ENCODE measurements at regions not wholly inside any gene's neighbourhood (a gene's known extent, or its start where the extent isn't known, plus 50 kb on each side); places are given as distances from the start of the nearest gene placed in this dataset.

- Mint-ChIP-seq H3K9me3 (peaks cover 9% of the 10 kb centered on the region), H3K4me1 (no peaks in the 10 kb centered on the region), H3K4me3 (no peak overlapping the region), H3K36me3 (no peaks in the 10 kb centered on the region), H3K27ac (no peak overlapping the region), H3K27me3 (peaks cover 4% of the 10 kb centered on the region)
- DNase-seq: no peak
Observed at GRCh38 chr2:67642046-67642382, 244.9 kb downstream of the ETAA1 start.

GRCh38 chr2:67642961-67643360, 245.8 kb downstream of the ETAA1 start:
- Mint-ChIP-seq H3K9me3 (peaks cover 8% of the 10 kb centered on the region), H3K27ac (no peak overlapping the region), H3K4me1 (no peaks in the 10 kb centered on the region), H3K27me3 (peaks cover under 1% of the 10 kb centered on the region), H3K36me3 (no peaks in the 10 kb centered on the region), H3K4me3 (no peak overlapping the region)
- no peak for DNase-seq

- DNase-seq: no peak
- Mint-ChIP-seq H3K27me3 (no peaks in the 10 kb centered on the region), H3K27ac (no peak overlapping the region), H3K4me1 (no peaks in the 10 kb centered on the region), H3K9me3 (peaks cover 8% of the 10 kb centered on the region), H3K4me3 (no peak overlapping the region), H3K36me3 (no peaks in the 10 kb centered on the region)
Observed at GRCh38 chr2:67645280-67646138, 248.4 kb downstream of the ETAA1 start.

- H3K9me3 Mint-ChIP-seq: peaks cover 8% of the 10 kb centered on the region
- DNase-seq: no peak
- H3K4me3 Mint-ChIP-seq: no peak overlapping the region
- H3K27me3 Mint-ChIP-seq: peaks cover 3% of the 10 kb centered on the region
- no peaks in the 10 kb centered on the region for H3K4me1 Mint-ChIP-seq
- H3K27ac Mint-ChIP-seq: no peak overlapping the region
- no peaks in the 10 kb centered on the region for H3K36me3 Mint-ChIP-seq
Observed at GRCh38 chr2:67646714-67647333, 249.7 kb downstream of the ETAA1 start.

- Mint-ChIP-seq H3K4me1 (no peaks in the 10 kb centered on the region), H3K9me3 (peaks cover 8% of the 10 kb centered on the region), H3K36me3 (no peaks in the 10 kb centered on the region), H3K27me3 (peaks cover 3% of the 10 kb centered on the region), H3K27ac (no peak overlapping the region), H3K4me3 (no peak overlapping the region)
- no peak for DNase-seq
Observed at GRCh38 chr2:67649331-67650261, 252.5 kb downstream of the ETAA1 start.

GRCh38 chr2:67650291-67651133, 253.4 kb downstream of the ETAA1 start:
- Mint-ChIP-seq H3K4me1 (no peaks in the 10 kb centered on the region), H3K36me3 (no peaks in the 10 kb centered on the region), H3K9me3 (peaks cover 8% of the 10 kb centered on the region), H3K27ac (no peak overlapping the region), H3K4me3 (no peak overlapping the region), H3K27me3 (peaks cover 3% of the 10 kb centered on the region)
- DNase-seq: peak; percentile 10

GRCh38 chr2:67651565-67651964, 254.4 kb downstream of the ETAA1 start:
- Mint-ChIP-seq H3K4me3 (no peak overlapping the region), H3K9me3 (peaks cover 2% of the 10 kb centered on the region), H3K27ac (no peak overlapping the region), H3K4me1 (no peaks in the 10 kb centered on the region), H3K27me3 (peaks cover 3% of the 10 kb centered on the region), H3K36me3 (no peaks in the 10 kb centered on the region)
- DNase-seq: no peak

- no peak for DNase-seq
- peaks cover 3% of the 10 kb centered on the region for H3K27me3 Mint-ChIP-seq
- no peaks in the 10 kb centered on the region for H3K9me3 Mint-ChIP-seq
- H3K36me3 Mint-ChIP-seq: no peaks in the 10 kb centered on the region
- no peak overlapping the region for H3K27ac Mint-ChIP-seq
- H3K4me3 Mint-ChIP-seq: no peak overlapping the region
- H3K4me1 Mint-ChIP-seq: no peaks in the 10 kb centered on the region
Observed at GRCh38 chr2:67652679-67653078, 255.5 kb downstream of the ETAA1 start.

- no peaks in the 10 kb centered on the region for H3K27me3 Mint-ChIP-seq
- H3K4me1 Mint-ChIP-seq: no peaks in the 10 kb centered on the region
- no peak for DNase-seq
- no peaks in the 10 kb centered on the region for H3K36me3 Mint-ChIP-seq
- H3K4me3 Mint-ChIP-seq: no peak overlapping the region
- H3K9me3 Mint-ChIP-seq: no peaks in the 10 kb centered on the region
- no peak overlapping the region for H3K27ac Mint-ChIP-seq
Observed at GRCh38 chr2:67656875-67657274, 259.7 kb downstream of the ETAA1 start.

GRCh38 chr2:67658820-67659219, 261.7 kb downstream of the ETAA1 start:
- H3K4me3 Mint-ChIP-seq: no peak overlapping the region
- no peaks in the 10 kb centered on the region for H3K36me3 Mint-ChIP-seq
- no peak overlapping the region for H3K27ac Mint-ChIP-seq
- no peaks in the 10 kb centered on the region for H3K27me3 Mint-ChIP-seq
- no peaks in the 10 kb centered on the region for H3K9me3 Mint-ChIP-seq
- H3K4me1 Mint-ChIP-seq: no peaks in the 10 kb centered on the region
- no peak for DNase-seq

GRCh38 chr2:67660015-67660602, 263.0 kb downstream of the ETAA1 start:
- no peak overlapping the region for H3K27ac Mint-ChIP-seq
- no peaks in the 10 kb centered on the region for H3K27me3 Mint-ChIP-seq

GRCh38 chr2:67660871-67661270, 263.7 kb downstream of the ETAA1 start:
- no peaks in the 10 kb centered on the region for H3K27me3 Mint-ChIP-seq
- H3K4me3 Mint-ChIP-seq: no peak overlapping the region
- H3K4me1 Mint-ChIP-seq: no peaks in the 10 kb centered on the region
- no peak overlapping the region for H3K27ac Mint-ChIP-seq
- H3K36me3 Mint-ChIP-seq: no peaks in the 10 kb centered on the region
- no peaks in the 10 kb centered on the region for H3K9me3 Mint-ChIP-seq
- no peak for DNase-seq

More at GRCh38 chr2:67660015-67660602, 263.0 kb downstream of the ETAA1 start:
- DNase-seq: no peak
- Mint-ChIP-seq H3K4me1 (no peaks in the 10 kb centered on the region), H3K4me3 (no peak overlapping the region), H3K36me3 (no peaks in the 10 kb centered on the region), H3K9me3 (no peaks in the 10 kb centered on the region)

- Mint-ChIP-seq H3K4me1 (no peaks in the 10 kb centered on the region), H3K9me3 (no peaks in the 10 kb centered on the region), H3K27me3 (peaks cover 5% of the 10 kb centered on the region), H3K4me3 (no peak overlapping the region), H3K27ac (no peak overlapping the region), H3K36me3 (no peaks in the 10 kb centered on the region)
- DNase-seq: no peak
Observed at GRCh38 chr2:67662222-67662621, 265.1 kb downstream of the ETAA1 start.

GRCh38 chr2:67663776-67664175, 266.6 kb downstream of the ETAA1 start:
- no peak overlapping the region for H3K27ac Mint-ChIP-seq
- H3K9me3 Mint-ChIP-seq: no peaks in the 10 kb centered on the region
- H3K4me1 Mint-ChIP-seq: no peaks in the 10 kb centered on the region
- H3K36me3 Mint-ChIP-seq: no peaks in the 10 kb centered on the region
- peaks cover 5% of the 10 kb centered on the region for H3K27me3 Mint-ChIP-seq
- no peak overlapping the region for H3K4me3 Mint-ChIP-seq
- no peak for DNase-seq

Data from activated naive CD8-positive, alpha-beta T cell treated with anti-CD3 and anti-CD28 coated beads for 36 hours (primary cell).